H1 (cell line): ENCODE measurements at regions not wholly inside any gene's neighbourhood (a gene's known extent, or its start where the extent isn't known, plus 50 kb on each side); places are given as distances from the start of the nearest gene placed in this dataset.

Experiments
- CTCF ChIA-PET: fragments of 300-600 bp; sonication (Branson Sonifier 250); formaldehyde crosslinking; loops from one replicate; lab custom pipeline; 2021; ENCODE audit not compliant: partially characterized antibody; lab: Charles Lee
- POLR2A ChIA-PET: fragments of 300-600 bp; sonication (Branson Sonifier 250); formaldehyde crosslinking; loops from one replicate; lab custom pipeline; 2021; ENCODE audit warnings: inconsistent platforms; ENCODE audit not compliant: partially characterized antibody; lab: Charles Lee
- DNase-seq, 2 experiments: peaks; one replicate each; pipeline versions ENCODE4 v3.0.0 to v3.0.0-alpha.2; 2010 to 2022; ENCODE audit warnings: low spot score in 2 of 2, low read depth in 1 of 2, mixed read lengths in 1 of 2
- FAIRE-seq: peaks from 2 replicates; lab custom pipeline; 2011; peaks lifted over from hg19 to GRCh38; lab: Jason Lieb, UNC
- H2AFZ ChIP-seq: 2 replicates; pipeline ENCODE4 v1.8.1; 2012; ENCODE audit warnings: low read length, inconsistent platforms
- H2AK5ac ChIP-seq: 2 replicates; pipeline ENCODE4 v1.6.1; 2013; ENCODE audit warnings: low read depth, low read length
- H2BK120ac ChIP-seq: replicated peaks from 2 replicates; pipeline ENCODE3; 2013; ENCODE audit warnings: low read depth, low read length, inconsistent platforms
- H2BK12ac ChIP-seq: 2 replicates; pipeline ENCODE4 v1.6.1; 2013; ENCODE audit warnings: low read depth, low read length
- H2BK15ac ChIP-seq: 2 replicates; pipeline ENCODE4 v1.6.1; 2013; ENCODE audit warnings: low read length
- H2BK20ac ChIP-seq: 2 replicates; pipeline ENCODE4 v1.6.1; 2013; ENCODE audit warnings: low read length
- H2BK5ac ChIP-seq: 2 replicates; pipeline ENCODE4 v1.6.1; 2013; ENCODE audit warnings: low read depth, low read length
- H3K14ac ChIP-seq: 2 replicates; pipeline ENCODE4 v1.6.1; 2013; ENCODE audit warnings: inconsistent platforms; ENCODE audit not compliant: insufficient read length
- H3K18ac ChIP-seq: 2 replicates; pipeline ENCODE4 v1.6.1; 2013; ENCODE audit warnings: low read length; ENCODE audit errors: extremely low read depth
- H3K23ac ChIP-seq: 2 replicates; pipeline ENCODE4 v1.6.1; 2013; ENCODE audit warnings: inconsistent platforms; ENCODE audit not compliant: insufficient read length
- H3K23me2 ChIP-seq: 2 replicates; pipeline ENCODE4 v1.6.1; 2013; ENCODE audit warnings: low read depth, low read length
- H3K27ac ChIP-seq: 2 replicates; pipeline ENCODE4 v1.6.1; 2011; ENCODE audit warnings: low read depth, low read length, inconsistent platforms
- H3K27me3 ChIP-seq, 4 experiments: replicated peaks in 1 of 4; 1 replicate in 1 of 4; 2 replicates in 3 of 4; pipeline versions ENCODE4 v1.6.1 to v1.8.1; 2011 to 2013; ENCODE audit warnings: low read length in 3 of 4, mild to moderate bottlenecking in 3 of 4, inconsistent platforms in 2 of 4, mixed read lengths in 2 of 4, moderate library complexity in 1 of 4; ENCODE audit not compliant: control insufficient read depth in 3 of 4, insufficient read depth in 3 of 4; ENCODE audit errors: extremely low read depth in 1 of 4
- H3K36me3 ChIP-seq, 4 experiments: 2 replicates each; pipeline versions ENCODE4 v1.6.1 to v1.8.1; 2011 to 2013; ENCODE audit warnings: mild to moderate bottlenecking in 4 of 4, low read length in 3 of 4, moderate library complexity in 2 of 4, control low read depth in 1 of 4, inconsistent platforms in 1 of 4; ENCODE audit not compliant: insufficient read depth in 4 of 4, control insufficient read depth in 2 of 4
- H3K4ac ChIP-seq: replicated peaks from 2 replicates; pipeline ENCODE3; 2013; ENCODE audit warnings: low read length, low read depth, mixed read lengths, inconsistent platforms; ENCODE audit not compliant: insufficient read length
- H3K4me1 ChIP-seq, 4 experiments: replicated peaks in 1 of 4; 1 replicate in 1 of 4; 2 replicates in 3 of 4; pipeline versions ENCODE4 v1.6.1 to v1.8.1; 2011 to 2013; ENCODE audit warnings: low read length in 3 of 4, inconsistent platforms in 2 of 4, mixed read lengths in 1 of 4; ENCODE audit not compliant: insufficient read depth in 4 of 4, control insufficient read depth in 3 of 4
- H3K4me2 ChIP-seq, 2 experiments: 2 replicates each; pipeline versions ENCODE4 v1.6.1 to v1.8.1; 2011 to 2013; ENCODE audit warnings: low read depth in 2 of 2, low read length in 2 of 2, control low read depth in 1 of 2, inconsistent platforms in 1 of 2, mild to moderate bottlenecking in 1 of 2; ENCODE audit not compliant: insufficient read depth in 1 of 2
- H3K4me3 ChIP-seq, 4 experiments: fragments of 200-600, 300-600 bp in 1 of 4; sonication (generic), shearing (Covaris generic), sonication (Bioruptor Twin) in 1 of 4; 2 replicates each; pipeline versions ENCODE4 v1.5.1 to v1.8.1; 2011 to 2016; ENCODE audit warnings: low read length in 4 of 4, low read depth in 3 of 4, control low read depth in 2 of 4, inconsistent platforms in 2 of 4, mild to moderate bottlenecking in 2 of 4, mixed read lengths in 1 of 4, moderate library complexity in 1 of 4; ENCODE audit not compliant: insufficient read depth in 2 of 4; ENCODE audit errors: extremely low read depth in 1 of 4
- H3K56ac ChIP-seq: replicated peaks from 2 replicates; pipeline ENCODE3; 2013; ENCODE audit warnings: low read depth, mild to moderate bottlenecking, mixed read lengths, low read length, inconsistent platforms; ENCODE audit not compliant: insufficient read length
- H3K79me1 ChIP-seq: 2 replicates; pipeline ENCODE4 v1.6.1; 2013; ENCODE audit warnings: low read depth, low read length, control low read depth
- H3K79me2 ChIP-seq, 2 experiments: 2 replicates each; pipeline versions ENCODE4 v1.6.1 to v1.8.1; 2012 to 2013; ENCODE audit warnings: low read length in 2 of 2, mild to moderate bottlenecking in 2 of 2, inconsistent platforms in 1 of 2; ENCODE audit not compliant: insufficient read depth in 2 of 2, control insufficient read depth in 1 of 2
- H3K9ac ChIP-seq, 4 experiments: replicated peaks in 1 of 4; 1 replicate in 1 of 4; 2 replicates in 3 of 4; pipeline versions ENCODE4 v1.6.1 to v1.8.1; 2011 to 2013; ENCODE audit warnings: low read depth in 3 of 4, low read length in 3 of 4, control low read depth in 2 of 4, mild to moderate bottlenecking in 2 of 4, moderate library complexity in 2 of 4, inconsistent platforms in 1 of 4; ENCODE audit errors: extremely low read depth in 1 of 4
- H3K9me3 ChIP-seq, 2 experiments: 2 replicates each; pipeline versions ENCODE4 v1.6.1 to v1.8.1; 2012 to 2013; ENCODE audit warnings: mild to moderate bottlenecking in 2 of 2, moderate library complexity in 2 of 2, control low read depth in 1 of 2, inconsistent platforms in 1 of 2, low read depth in 1 of 2, low read length in 1 of 2, mixed read lengths in 1 of 2; ENCODE audit not compliant: insufficient read depth in 2 of 2
- H4K20me1 ChIP-seq, 2 experiments: replicated peaks in 1 of 2; 2 replicates each; pipeline versions ENCODE3 to v1.8.1; 2011 to 2013; ENCODE audit warnings: inconsistent platforms in 2 of 2, low read length in 2 of 2, mild to moderate bottlenecking in 1 of 2; ENCODE audit not compliant: insufficient read depth in 2 of 2, control insufficient read depth in 1 of 2
- H4K5ac ChIP-seq: 2 replicates; pipeline ENCODE4 v1.6.1; 2013; ENCODE audit warnings: low read length, low read depth, mixed read lengths, inconsistent platforms; ENCODE audit not compliant: insufficient read length
- H4K8ac ChIP-seq: 2 replicates; pipeline ENCODE4 v1.8.0; 2013; ENCODE audit warnings: mild to moderate bottlenecking, moderate library complexity, low read length, inconsistent platforms; ENCODE audit not compliant: insufficient read depth; ENCODE audit errors: extremely low read depth
- H4K91ac ChIP-seq: replicated peaks from 2 replicates; pipeline ENCODE3; 2013; ENCODE audit warnings: low read length, mixed read lengths, inconsistent platforms; ENCODE audit not compliant: insufficient read length
- ASH2L ChIP-seq: fragments of 200-600, 300-600 bp; sonication (generic); IDR thresholded peaks from one replicate; pipeline ENCODE4 v1.7.1; 2017; ENCODE audit warnings: low read length
- BACH1 ChIP-seq: IDR thresholded peaks from 2 replicates; pipeline ENCODE4 v1.6.1; 2012; ENCODE audit warnings: low read length, improper control_type of control experiment
- CBX8 ChIP-seq: fragments of 300-800, 300-1000 bp; sonication (generic); IDR thresholded peaks from 2 replicates; pipeline ENCODE4 v1.7.1; 2016; ENCODE audit warnings: low read depth, low read length, borderline replicate concordance
- CHD2 ChIP-seq: IDR thresholded peaks from 2 replicates; pipeline ENCODE4 v1.6.1; 2012; ENCODE audit warnings: low read length, improper control_type of control experiment
- FOSL1 ChIP-seq: IDR thresholded peaks from 2 replicates; pipeline ENCODE4 v1.6.1; 2011; ENCODE audit warnings: mild to moderate bottlenecking, low read depth, low read length, moderate library complexity; ENCODE audit not compliant: insufficient read depth
- NRF1 ChIP-seq: IDR thresholded peaks from 2 replicates; pipeline ENCODE4 v1.6.1; 2011; ENCODE audit warnings: mild to moderate bottlenecking, low read depth, low read length, improper control_type of control experiment
- POLR2AphosphoS5 ChIP-seq: IDR thresholded peaks from 2 replicates; pipeline ENCODE4 v1.6.1; 2011; ENCODE audit warnings: low read depth, low read length
- RNF2 ChIP-seq: fragments of 200-900, 300-1000 bp; sonication (generic); IDR thresholded peaks from 2 replicates; pipeline ENCODE4 v1.7.1; 2016; ENCODE audit warnings: borderline replicate concordance, low read depth, mild to moderate bottlenecking, antibody characterized with exemption, low read length; ENCODE audit not compliant: poor library complexity, severe bottlenecking; ENCODE audit errors: missing control alignments
- RXRA ChIP-seq: IDR thresholded peaks from 2 replicates; pipeline ENCODE4 v1.6.1; 2011; ENCODE audit warnings: low read depth, mild to moderate bottlenecking, low read length, moderate library complexity; ENCODE audit not compliant: insufficient read depth
- SAP30 ChIP-seq: fragments of 300-600 bp; sonication (generic); IDR thresholded peaks from 2 replicates; pipeline ENCODE4 v1.7.1; 2012; ENCODE audit warnings: low read length, moderate library complexity, mild to moderate bottlenecking, inconsistent platforms; ENCODE audit not compliant: insufficient read depth, insufficient replicate concordance
- SIRT6 ChIP-seq: IDR thresholded peaks from one replicate; pipeline ENCODE4 v1.7.1; 2012; ENCODE audit warnings: low read length, inconsistent platforms
- SP1 ChIP-seq: IDR thresholded peaks from 2 replicates; pipeline ENCODE4 v1.6.1; 2011; ENCODE audit warnings: low read depth, low read length
- TF ChIP-seq, protein P1 (sequence below): IDR thresholded peaks from 2 replicates; pipeline ENCODE4 v1.6.1; 2011; ENCODE audit warnings: low read depth, mild to moderate bottlenecking, low read length; ENCODE audit not compliant: insufficient read depth

DNA sequence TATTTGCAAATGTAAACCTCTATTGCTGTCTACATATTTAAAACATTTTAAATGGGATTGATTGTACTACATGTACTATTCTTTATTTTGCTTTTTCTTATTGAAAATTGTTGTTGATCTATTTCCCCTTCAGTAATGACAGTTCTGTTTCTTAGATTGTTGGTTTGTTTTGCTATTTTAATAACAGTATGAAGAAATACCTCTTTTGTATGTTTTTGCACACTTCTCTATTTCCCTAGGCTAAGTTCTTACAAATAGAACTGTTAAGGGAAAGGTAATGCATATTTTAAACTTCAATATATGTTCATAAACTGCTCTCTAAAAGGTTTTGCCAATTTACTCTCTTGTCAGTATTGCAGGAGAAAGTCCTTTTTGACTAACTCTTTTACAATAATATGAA, 195.0 kb upstream of the PRPS1L1 start:
- H3K23me2 ChIP-seq = no peaks in the 10 kb centered on the region
- no peak overlapping the region for H2BK20ac ChIP-seq
- H4K8ac ChIP-seq = no peak overlapping the region
- H3K14ac ChIP-seq = no peak overlapping the region
- POLR2A ChIA-PET = no interaction called here
- FAIRE-seq (no peak), DNase-seq (no peak)
- H3K4me3 ChIP-seq = no peak overlapping the region
- H3K56ac ChIP-seq = no peak overlapping the region
- no peak overlapping the region for H2AK5ac ChIP-seq
- H3K79me1 ChIP-seq = no peaks in the 10 kb centered on the region
- peaks cover 0 to 1% (median 0%) of the 10 kb centered on the region in 4 experiments; a peak in 1 of 7 replicates for H3K27me3 ChIP-seq
- H3K4me1 ChIP-seq = no peaks in the 10 kb centered on the region
- no peak overlapping the region for H3K27ac ChIP-seq
- H4K20me1 ChIP-seq = no peaks in the 10 kb centered on the region
- no peak overlapping the region for H4K91ac ChIP-seq
- no peaks in the 10 kb centered on the region for H3K79me2 ChIP-seq
- CTCF ChIA-PET = interaction anchor here (1.3 kb wide), 1 partner anchor 8 kb away, joined by 4 read pairs; no protein-coding TSS in a partner anchor
- H2BK12ac ChIP-seq = no peak overlapping the region
- no peak overlapping the region for H4K5ac ChIP-seq
- no peaks in the 10 kb centered on the region for H3K36me3 ChIP-seq
- no peak overlapping the region for H3K4ac ChIP-seq
- TF ChIP-seq FOSL1 (no peak), RXRA (no peak), RNF2 (no peak), ASH2L (no peak), CBX8 (no peak), SAP30 (no peak), BACH1 (no peak), CHD2 (no peak), SP1 (no peak), POLR2AphosphoS5 (no peak), SIRT6 (no peak), NRF1 (no peak)
- TF ChIP-seq, protein P1, sequence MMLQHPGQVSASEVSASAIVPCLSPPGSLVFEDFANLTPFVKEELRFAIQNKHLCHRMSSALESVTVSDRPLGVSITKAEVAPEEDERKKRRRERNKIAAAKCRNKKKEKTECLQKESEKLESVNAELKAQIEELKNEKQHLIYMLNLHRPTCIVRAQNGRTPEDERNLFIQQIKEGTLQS = no peak
- TF ChIP-seq, all 59 proteins: peak for 0
- Histone ChIP-seq H3K23ac (no peak overlapping the region), H2AFZ (no peak overlapping the region), H2BK5ac (no peak overlapping the region), H3K9ac (no peak overlapping the region), H3K9me3 (no peaks in the 10 kb centered on the region), H2BK15ac (no peak overlapping the region), H3K4me2 (no peak overlapping the region), H2BK120ac (no peak overlapping the region), H3K18ac (no peak overlapping the region)
